ENCODE measurements at regions not wholly inside any gene's neighbourhood (a gene's known extent, or its start where the extent isn't known, plus 50 kb on each side); places are given as distances from the start of the nearest gene placed in this dataset.

DNA sequence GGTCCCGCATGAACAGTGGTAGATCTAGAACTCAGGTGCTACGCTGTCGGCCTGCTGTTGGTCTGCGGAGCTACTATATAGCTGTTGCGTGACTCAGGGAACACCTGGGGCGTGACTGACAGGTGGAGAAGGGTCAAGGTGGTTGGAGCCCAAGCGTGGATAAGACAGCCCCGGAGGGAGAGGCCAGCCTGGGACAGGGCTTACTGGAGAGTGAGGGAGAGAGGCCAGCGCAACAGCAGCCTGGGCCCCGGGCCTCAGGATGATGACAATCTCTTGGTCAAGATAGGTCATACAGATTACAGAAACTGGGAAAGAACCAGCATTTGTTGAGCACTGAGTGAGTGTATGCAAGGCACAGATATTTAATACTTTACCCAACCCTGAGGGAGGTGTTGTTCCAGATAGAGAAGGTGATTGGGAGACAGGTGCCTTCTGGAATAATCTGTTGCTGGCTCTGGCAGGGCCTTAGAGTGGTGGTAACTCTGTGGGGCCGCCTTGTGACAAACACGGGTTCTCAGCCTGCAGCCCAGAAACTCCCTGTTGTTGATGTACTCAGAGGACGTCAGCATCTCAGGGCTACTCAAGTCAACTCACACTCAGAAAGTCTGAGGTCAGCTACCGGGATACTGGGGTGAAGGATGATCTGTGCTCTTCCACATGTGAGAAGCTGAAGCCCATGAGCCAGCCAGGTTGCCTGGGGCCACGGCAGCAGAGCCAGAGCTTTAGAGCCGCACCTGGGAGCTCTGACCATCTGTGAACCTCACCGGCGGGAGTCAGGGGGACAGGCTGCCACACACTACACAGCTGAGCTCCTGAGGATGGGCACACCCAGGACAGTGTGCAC is 265.4 kb upstream of the HES1 start:
- DNase-seq (ENCODE audit: low read depth), result peak; percentile 72

GRCh38 chr3:193871220-193871485 is 264.8 kb upstream of the HES1 start:
- FAIRE-seq, result no peak
- no peak for TF ChIP-seq CTCF (IDR thresholded peaks at IDR 0.05; ENCODE audit: insufficient read depth, low read length, severe bottlenecking)

More for the DNA sequence above, 265.4 kb upstream of the HES1 start:
- H3K36me3 ChIP-seq (ENCODE audit: control insufficient read depth, insufficient read depth, low read length), result no peaks in the 10 kb centered on the region
- no peak for FAIRE-seq
- TF ChIP-seq CTCF (IDR thresholded peaks at IDR 0.05; ENCODE audit: insufficient read depth, low read length, severe bottlenecking), result no peak
- no peaks in the 10 kb centered on the region for H3K27me3 ChIP-seq (ENCODE audit: control insufficient read depth, insufficient read depth, low read length)
- H3K4me3 ChIP-seq (ENCODE audit: low read depth, low read length), result no peak overlapping the region

GRCh38 chr3:193872265-193872753 is 263.6 kb upstream of the HES1 start:
- TF ChIP-seq CTCF (IDR thresholded peaks at IDR 0.05; ENCODE audit: insufficient read depth, low read length, severe bottlenecking), result no peak
- Histone ChIP-seq H3K4me3 (ENCODE audit: low read depth, low read length) (no peak overlapping the region), H3K27me3 (ENCODE audit: control insufficient read depth, insufficient read depth, low read length) (no peaks in the 10 kb centered on the region), H3K36me3 (ENCODE audit: control insufficient read depth, insufficient read depth, low read length) (no peaks in the 10 kb centered on the region)
- peak; percentile 98 for FAIRE-seq
- DNase-seq (ENCODE audit: low read depth), result peak; percentile 100

More at GRCh38 chr3:193871220-193871485, 264.8 kb upstream of the HES1 start:
- no peak overlapping the region for H3K4me3 ChIP-seq (ENCODE audit: low read depth, low read length)
- peak; percentile 63 for DNase-seq (ENCODE audit: low read depth)
- H3K27me3 ChIP-seq (ENCODE audit: control insufficient read depth, insufficient read depth, low read length), result no peaks in the 10 kb centered on the region
- H3K36me3 ChIP-seq (ENCODE audit: control insufficient read depth, insufficient read depth, low read length), result no peaks in the 10 kb centered on the region

- no peaks in the 10 kb centered on the region for H3K27me3 ChIP-seq (ENCODE audit: control insufficient read depth, insufficient read depth, low read length)
- DNase-seq (ENCODE audit: low read depth) (no peak), FAIRE-seq (peak; percentile 58)
- H3K36me3 ChIP-seq (ENCODE audit: control insufficient read depth, insufficient read depth, low read length), result no peaks in the 10 kb centered on the region
- no peak for TF ChIP-seq CTCF (IDR thresholded peaks at IDR 0.05; ENCODE audit: insufficient read depth, low read length, severe bottlenecking)
- H3K4me3 ChIP-seq (ENCODE audit: low read depth, low read length), result no peak overlapping the region
These were observed 262.3 kb upstream of the HES1 start for GRCh38 chr3:193873426-193874201.

GRCh38 chr3:193874512-193874911 is 261.4 kb upstream of the HES1 start:
- TF ChIP-seq CTCF (IDR thresholded peaks at IDR 0.05; ENCODE audit: insufficient read depth, low read length, severe bottlenecking), result no peak
- no peaks in the 10 kb centered on the region for H3K36me3 ChIP-seq (ENCODE audit: control insufficient read depth, insufficient read depth, low read length)
- no peaks in the 10 kb centered on the region for H3K27me3 ChIP-seq (ENCODE audit: control insufficient read depth, insufficient read depth, low read length)
- FAIRE-seq, result peak; percentile 90
- H3K4me3 ChIP-seq (ENCODE audit: low read depth, low read length), result no peak overlapping the region
- peak; percentile 89 for DNase-seq (ENCODE audit: low read depth)

Measured in bronchial epithelial cell (primary cell).